Activated T-helper 1 cell treated with anti-CD3 and anti-CD28 coated beads, Interleukin-2, amount 50 U/mL, for 16 hours (primary cell): ENCODE measurements at regions not wholly inside any gene's neighbourhood (a gene's known extent, or its start where the extent isn't known, plus 50 kb on each side); places are given as distances from the start of the nearest gene placed in this dataset.
"Not testable (repeated sequence)": the region's sequence is repeated elsewhere in the genome, so short reads cannot be mapped to it uniquely, and the experiment has no call there.

Experiments used
- DNase-seq, 2 donors: peaks; one replicate each; pipeline ENCODE4 v3.0.0-alpha.2; 2020; ENCODE audit warnings: low read depth in 1 of 2, low spot score in 1 of 2

DNA sequence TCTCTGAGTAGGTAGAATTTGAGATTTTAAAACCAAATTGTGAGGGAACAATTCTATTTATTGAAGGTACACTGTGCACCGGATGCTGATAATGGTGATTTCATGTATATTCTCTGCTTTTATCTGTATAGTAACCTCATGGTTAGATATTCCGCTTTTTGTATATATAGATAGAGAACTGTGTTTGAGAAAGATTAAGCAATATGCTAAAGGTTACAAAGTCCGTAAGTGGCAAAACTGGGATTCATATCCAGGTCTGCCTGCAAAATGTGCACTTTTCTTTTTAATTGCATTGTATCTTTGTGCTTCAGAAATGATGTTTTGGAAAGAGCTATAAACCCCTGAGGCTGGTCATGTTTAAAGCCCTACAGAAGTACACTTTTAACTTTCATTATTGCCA, 635.4 kb upstream of the NECTIN3 start:
- no peak for DNase-seq

DNA sequence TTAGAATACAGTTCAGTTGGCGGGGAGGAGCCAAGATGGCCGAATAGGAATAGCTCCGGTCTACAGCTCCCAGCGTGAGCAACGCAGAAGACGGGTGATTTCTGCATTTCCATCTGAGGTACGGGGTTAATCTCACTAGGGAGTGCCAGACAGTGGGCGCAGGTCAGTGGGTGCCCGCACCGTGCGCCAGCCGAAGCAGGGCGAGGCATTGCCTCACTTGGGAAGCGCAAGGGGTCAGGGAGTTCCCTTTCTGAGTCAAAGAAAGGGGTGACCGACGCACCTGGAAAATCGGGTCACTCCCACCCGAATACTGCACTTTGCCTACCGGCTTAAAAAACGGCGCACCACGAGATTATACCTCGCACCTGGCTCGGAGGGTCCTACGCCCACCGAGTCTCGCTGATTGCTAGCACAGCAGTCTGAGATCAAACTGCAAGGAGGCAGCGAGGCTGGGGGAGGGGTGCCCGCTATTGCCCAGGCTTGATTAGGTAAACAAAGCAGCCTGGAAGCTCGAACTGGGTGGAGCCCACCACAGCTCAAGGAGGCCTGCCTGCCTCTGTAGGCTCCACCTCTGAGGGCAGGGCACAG, 631.5 kb upstream of the NECTIN3 start:
- not testable (repeated sequence) for DNase-seq

DNA sequence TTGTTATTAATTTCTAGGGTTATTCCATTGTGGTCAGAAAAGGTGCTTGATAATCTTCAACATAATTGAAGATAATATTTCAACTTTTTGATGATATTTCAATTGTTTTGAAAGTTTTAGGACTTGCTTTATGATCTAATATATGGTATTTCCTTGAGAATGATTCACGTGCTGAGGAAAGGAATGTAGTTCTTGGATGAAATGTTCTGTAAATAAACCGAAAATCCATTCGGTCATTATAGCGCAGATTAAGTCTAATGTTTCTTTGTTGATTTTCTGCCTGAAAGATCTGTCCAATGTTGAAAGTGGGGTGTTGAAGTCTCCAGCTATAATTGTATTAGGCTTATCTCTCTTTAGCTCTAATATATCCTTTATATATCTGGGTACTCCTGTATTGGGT, 617.5 kb upstream of the NECTIN3 start:
- no peak for DNase-seq

DNA sequence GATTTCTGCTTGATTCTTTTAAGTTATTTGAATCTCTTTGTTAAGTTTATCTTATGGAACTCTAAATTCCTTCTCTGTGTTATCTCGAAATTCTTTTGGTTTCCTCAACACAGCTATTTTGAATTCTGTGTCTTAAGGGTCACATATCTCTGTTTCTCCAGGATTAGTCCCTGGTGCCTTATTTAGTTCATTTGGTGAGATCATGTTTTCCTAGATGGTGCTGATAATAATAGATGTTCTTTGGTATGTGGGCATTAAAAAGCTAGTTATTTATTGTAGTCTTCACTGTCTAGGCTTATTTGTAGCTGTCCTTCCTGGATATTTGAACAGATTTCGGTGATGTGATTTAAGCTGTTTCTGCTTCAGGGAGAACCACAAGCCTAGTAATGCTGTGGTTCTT, 615.6 kb upstream of the NECTIN3 start:
- no peak for DNase-seq

DNA sequence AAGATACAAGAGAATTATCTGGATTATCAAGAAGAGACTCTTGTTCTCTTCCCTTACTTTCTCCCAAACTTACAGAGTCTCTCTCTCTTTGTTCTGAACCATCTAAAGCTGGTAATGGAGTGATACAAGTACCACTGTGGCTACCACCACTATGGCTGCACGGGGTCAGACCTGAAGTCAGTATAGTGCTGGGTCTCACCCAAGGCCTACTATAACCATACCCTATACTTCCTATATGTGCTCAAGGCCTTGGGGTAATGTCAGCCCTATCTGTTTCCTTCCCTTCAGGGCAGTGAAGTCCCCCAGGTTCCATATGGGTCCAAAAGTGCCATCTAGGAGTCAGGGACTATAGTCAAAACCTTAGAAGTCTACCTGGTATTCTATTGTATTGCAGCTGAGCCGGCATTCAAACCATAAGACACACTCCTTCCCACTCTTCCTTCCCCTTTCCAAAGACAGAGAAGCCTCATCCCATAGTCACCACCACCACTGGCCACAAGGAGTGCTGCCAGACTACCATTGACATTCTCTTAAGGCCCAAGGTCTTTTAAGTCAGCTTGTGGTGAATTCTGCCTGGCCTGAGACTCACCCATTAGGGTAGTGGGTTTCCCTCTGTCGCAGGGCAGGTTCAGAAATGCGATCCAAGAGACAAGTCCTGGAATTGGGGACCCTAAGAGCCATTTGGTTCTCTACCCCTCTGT, 615.0 kb upstream of the NECTIN3 start:
- no peak for DNase-seq

DNA sequence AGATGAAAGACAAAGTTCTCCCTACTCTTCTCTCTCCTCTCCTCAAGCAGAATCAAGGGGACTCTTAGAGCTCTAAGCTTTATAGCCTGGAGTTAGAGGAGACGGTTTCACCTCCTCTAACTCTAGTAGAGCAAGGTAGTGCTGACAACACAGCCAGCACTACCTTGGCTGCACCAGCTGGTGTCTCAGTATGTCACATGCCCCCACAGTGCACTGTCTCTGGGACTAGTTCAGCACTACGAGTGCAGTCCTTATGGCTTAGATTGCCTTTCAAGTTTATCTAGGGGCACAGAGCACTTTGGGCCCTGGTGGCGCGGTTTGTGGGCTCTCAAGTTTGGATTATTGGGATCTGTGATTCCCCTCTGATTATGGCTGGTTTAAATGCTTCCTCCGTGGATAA, 614.1 kb upstream of the NECTIN3 start:
- DNase-seq: no peak

DNA sequence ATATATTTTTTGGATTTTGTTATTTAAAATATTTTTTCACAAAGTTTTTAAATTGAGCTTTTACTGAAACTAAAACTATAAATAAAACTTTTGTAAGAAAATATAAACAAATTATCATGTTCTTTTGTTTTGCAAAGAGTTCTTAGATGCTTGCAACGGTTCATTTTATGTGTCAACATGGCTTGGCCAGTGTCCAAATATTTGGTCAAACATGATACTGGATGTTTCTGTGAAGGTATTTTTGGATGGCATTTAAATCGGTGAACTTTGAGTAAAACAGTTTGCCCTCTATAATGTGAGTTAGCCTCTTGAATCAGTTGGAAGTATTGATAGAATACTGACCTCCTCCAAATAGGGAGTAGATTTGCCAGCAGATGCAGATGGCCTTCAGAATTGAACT, 612.6 kb upstream of the NECTIN3 start:
- no peak for DNase-seq

DNA sequence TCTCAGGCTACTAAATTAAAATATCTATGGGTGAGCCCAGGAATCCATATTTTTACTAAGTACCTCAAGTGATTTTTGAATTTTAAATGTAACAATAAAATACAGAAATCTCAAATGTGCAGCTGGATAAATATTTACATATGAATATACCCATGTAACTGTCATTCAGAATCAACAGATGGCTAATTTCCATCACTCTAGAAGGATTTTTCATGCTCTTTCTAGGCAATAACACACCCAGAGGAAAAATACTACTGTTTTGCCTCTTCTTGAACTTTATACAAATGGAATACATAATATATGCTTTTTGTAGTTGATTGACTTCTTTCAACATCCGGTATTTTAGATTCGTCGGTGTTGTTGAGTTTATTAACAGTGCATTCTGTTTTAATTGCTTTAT, 601.3 kb upstream of the NECTIN3 start:
- no peak for DNase-seq

DNA sequence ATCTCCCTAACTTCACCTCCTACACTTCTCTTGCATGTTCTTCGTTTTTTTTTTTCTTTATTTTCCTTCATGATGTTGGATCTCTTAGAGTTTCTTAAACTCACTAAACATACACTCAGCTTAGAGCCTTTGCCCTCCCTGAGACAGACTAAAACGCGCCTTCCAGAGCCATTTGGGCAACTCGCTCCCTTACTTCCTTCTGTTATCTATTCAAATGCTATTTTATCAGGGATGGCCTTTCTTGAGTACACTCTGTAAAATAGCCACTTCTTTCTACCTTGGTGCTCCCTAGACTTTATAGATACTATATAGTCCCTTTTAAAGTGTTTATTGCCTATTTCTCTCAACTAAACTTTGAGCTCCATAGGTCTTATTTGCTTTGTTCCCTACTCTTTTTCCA, 598.2 kb upstream of the NECTIN3 start:
- DNase-seq: no peak

DNA sequence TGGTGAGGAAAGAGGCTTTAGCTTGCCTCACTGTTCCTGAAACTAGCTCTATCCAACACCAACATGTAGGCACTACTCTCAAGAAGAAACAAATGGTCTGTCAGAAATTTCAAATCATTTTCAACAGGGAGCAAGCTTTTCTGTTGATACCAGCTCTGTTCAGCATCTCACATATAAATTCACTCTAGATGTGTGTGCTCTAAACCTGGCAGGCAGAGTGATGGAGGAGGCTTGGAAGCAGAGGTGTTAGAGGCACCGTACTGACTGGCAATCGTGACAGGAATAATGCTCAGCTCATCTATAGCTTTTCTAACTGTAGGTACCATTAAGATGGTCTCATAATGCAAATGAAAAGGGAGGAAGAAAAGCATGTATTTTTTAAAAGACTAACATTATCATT, 597.2 kb upstream of the NECTIN3 start:
- DNase-seq: no peak

DNA sequence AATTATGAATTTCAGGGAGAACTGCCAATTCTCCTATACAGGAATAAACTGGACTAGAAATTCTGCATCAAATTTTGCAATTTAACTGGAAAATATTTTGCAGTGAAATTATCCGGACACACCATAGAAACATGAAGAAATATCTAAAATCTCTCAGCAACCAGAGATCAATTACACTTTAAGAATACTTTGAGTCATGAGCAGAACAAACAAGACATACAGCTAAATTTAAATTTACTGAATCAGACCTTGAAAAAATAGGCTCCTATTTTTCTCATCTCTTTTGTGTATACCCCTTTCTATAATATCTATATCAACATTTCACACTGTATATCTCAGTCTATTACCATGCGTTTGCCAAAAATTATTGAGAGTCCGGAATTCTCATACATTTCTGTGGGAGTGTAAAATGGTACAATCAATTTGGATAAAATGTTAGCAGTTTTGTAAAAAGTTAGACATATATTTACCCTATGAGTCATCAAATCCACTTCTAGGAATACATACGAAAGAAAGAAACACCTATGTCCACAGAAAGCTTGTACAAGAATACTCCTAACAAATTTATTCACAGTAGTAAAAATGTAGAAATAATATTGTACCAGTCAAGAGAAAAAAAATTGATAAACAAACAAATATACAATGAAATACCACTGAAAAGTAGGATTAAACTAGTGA, 593.1 kb upstream of the NECTIN3 start:
- DNase-seq: no peak

DNA sequence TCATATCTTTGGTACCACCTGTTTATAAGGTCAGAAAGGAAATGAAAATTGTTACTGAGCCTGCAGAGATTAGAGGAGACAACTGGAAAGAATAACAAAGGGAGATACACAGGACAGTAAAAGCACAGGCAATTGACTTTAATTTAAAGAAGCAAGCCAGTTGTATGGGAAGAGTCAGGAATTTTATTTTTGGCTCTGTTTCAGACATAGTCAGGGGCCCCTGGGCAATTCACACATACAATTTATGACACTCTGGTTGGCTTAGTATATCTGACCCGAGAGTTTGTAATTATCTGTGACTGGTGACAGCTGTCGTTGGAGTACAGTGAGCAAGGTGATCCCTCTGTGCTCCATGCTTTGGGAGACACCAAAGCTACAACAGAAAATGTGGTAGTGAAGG, 591.9 kb upstream of the NECTIN3 start:
- no peak for DNase-seq

DNA sequence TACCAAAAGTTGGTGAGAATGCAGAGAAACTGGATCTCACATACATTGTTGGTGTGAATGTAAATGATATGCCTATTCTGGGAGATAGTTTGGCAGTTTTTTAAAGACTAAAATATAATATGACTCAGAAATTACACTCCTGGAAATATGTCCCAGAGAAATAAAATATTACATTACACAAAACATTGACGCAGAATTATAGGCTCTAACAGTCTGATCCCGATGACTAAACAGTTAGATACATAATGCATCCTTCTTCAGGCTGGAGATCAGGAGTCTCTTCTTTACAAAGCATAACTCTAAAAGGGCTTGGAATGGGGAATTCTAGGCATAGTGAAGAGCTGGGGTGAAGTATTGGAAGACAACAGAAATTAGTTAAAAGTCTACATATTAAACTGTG, 586.2 kb upstream of the NECTIN3 start:
- DNase-seq: no peak

DNA sequence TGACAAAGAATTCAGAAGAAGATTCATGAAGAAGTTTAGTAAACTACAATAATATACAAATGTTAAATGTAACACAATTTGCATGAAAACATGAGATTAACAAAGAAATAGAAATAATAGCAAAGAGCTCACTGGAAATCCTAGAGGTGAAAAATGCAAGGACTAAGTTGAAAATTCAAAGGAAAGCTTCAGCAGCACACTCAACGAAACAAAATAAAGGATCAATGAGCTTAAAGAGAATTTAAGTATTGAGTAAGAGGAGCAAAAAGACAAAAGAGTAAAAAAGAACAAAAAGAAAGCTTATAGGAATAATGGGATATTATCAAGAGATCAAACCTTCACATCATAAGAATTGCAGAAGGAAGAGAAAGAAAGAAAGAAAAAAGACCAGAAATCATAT, 583.8 kb upstream of the NECTIN3 start:
- no peak for DNase-seq

DNA sequence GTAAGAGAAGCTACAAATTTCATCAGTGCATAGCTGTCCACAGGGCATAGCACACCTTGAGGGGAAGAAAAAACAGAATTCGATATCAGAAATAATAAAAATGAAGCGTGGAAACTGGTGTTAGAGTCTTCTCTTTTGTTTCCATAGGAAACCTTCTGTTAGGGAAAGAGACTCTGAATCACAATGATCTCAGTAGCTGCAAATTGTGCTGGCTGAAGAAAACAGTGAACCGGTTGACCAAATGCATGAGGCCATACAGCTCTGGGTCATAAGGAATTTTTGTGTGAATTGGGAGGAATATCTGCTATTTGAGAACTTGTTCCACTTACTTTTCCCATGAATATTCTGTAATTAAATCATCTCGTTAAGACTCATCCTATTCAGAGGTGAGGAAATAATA, 580.2 kb upstream of the NECTIN3 start:
- no peak for DNase-seq

DNA sequence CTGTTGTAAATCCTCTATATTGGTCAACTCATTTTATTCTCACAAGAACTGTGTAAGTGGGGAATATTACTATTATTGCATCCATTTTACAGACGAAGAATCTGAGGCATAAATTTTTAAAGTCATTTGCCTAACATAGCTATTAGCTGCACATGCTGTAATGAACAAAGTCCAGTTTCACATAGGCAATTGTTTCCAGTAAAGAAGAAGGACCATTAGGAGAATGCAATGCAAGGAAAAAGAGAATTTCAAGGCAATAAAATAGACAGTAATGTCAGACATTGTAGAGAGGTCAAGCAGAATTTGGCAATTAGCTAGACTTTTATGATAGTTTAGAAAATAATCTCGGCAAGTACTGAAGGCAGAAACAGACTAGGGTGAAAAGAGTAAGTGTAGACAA, 578.7 kb upstream of the NECTIN3 start:
- DNase-seq: no peak

DNA sequence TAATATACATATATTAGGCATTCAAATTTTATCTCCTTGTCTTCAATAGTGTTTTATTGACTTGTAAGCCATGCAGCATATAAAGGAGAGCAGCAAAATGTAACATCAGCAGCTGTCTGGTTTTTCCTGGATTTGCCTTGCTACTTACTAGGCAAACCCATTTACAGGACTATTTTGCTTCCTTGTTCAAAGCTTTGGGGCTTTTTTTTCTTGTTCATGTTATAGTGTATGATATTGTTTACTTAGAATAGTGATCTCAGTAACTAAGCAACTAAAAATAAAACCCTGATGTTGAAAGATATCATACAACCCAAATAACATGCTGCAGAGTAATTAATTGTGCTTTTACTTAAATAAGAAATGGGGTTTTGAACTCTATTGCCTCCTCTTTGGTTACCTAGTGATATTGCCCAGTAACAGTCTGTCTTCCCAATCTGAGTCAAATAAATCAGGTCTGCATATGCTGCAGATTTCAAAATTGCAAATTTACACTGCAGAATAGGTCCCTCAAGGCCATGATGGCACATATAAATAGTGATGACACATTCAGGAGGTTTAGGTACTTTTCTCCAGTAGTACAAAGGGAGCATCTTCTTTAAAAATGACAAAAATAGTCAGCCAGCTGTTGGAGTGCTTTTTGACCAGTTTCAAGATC, 578.1 kb upstream of the NECTIN3 start:
- no peak for DNase-seq

DNA sequence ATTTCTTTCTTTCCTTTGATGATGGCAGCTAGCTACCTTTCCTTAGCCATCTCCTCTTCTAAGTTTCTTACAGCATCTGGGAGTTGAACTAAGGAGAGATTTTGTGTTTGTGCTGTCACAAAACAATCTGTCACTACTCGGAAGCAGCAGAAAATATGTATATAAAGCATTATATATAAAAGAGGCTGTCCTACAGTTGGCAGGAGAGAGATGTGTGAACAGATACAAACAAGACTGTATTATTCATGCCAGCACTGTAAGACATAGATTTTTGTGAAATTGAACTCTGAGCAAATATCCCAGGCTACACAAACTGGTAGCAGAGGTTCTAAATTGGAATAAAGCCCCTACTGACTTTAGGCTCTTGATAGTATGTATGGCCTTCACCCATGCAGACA, 577.5 kb upstream of the NECTIN3 start:
- no peak for DNase-seq

DNA sequence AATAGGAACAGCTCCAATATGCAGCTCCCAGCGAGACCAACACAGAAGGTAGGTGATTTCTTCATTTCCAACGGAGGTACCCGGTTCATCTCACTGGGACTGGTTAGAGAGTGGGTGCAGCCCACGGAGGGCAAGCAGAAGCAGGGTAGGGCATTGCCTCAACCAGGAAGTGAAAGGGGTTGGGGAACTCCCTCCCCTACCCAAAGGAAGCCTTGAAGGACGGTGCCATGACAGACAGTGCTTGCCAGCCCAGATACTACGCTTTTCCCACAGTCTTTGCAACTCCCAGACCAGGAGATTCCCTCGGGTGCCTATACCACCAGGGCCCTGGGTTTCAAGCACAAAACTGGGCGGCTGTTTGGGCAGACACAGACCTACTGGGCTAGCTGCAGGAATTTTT, 576.9 kb upstream of the NECTIN3 start:
- no peak for DNase-seq

DNA sequence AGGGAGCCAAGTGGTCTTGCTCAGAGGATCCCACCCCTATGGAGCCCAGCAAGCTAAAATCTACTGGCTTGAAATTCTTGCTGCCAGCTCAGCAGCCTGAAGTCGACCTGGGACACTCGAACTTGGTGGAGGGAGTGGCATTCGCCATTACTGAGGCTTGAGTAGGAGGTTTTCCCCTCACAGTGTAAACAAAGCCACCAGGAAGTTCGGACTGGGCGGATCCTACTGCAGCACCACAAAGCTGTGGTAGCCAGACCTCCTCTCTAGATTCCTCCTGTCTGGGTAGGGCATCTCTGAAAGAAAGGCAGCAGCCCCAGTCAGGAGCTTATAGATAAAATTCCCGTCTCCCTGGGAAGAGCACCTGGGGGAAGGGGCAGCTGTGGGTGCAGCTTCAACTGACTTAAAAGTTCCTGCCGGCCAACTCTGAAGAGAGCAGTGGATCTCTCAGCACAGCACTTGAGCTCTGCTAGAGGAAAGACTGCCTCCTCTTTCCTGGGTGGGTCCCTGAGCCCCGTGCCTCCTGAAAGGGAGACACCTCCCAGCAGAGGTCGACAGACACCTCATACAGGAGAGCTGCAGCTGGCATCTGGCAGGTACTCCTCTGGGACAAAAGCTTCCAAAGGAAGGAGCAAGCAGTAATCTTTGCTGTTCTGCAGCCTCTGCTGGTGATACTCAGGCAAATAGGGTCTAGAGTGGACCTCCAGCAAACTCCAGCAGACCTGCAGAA, 576.3 kb upstream of the NECTIN3 start:
- DNase-seq: no peak

DNA sequence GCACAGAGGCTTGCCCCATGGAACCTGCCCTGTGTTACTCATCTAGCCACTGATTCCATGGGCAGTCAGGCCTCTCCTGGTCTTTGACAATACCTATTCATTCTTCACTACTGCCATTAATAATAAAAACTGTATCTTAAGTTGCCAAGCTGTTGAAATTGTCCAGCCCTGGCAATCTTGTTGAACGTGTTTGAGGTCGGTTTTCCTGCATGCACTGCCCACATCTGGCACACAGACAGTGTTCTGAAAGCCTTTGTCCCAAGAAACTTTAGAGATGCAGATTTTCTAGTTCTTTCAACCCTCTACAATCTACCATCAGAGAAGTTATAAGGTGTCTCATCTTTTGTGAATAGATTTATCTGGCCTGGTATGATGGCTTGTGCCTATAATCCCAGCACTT, 567.2 kb upstream of the NECTIN3 start:
- no peak for DNase-seq

DNA sequence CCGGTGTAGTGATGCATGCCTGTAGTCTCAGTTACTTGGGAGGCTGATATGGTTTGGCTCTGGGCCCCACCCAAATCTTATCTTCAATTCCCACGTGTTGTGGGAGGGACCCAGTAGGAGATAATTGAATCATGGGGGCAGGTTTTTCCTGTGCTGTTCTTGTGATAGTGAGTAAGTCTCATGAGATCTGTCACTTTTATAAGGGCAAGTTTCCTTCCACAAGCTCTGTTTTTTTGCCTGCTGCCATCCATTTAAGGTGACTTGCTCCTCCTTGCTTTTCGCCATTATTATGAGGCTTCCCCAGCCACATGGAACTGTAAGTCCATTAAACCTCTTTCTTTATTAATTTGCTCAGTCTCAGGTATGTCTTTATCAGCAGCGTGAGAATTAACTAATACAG, 566.7 kb upstream of the NECTIN3 start:
- DNase-seq: no peak
